ENCODE measurements at regions not wholly inside any gene's neighbourhood (a gene's known extent, or its start where the extent isn't known, plus 50 kb on each side); places are given as distances from the start of the nearest gene placed in this dataset.

- no peak for DNase-seq
Measured at GRCh38 chr10:4730998-4731397, 95.0 kb upstream of the AKR1E2 start.

GRCh38 chr10:4725917-4726606 lies 99.9 kb upstream of the AKR1E2 start:
- no peak for DNase-seq

GRCh38 chr10:4723860-4724259 lies 102.1 kb upstream of the AKR1E2 start:
- DNase-seq: no peak

GRCh38 chr10:4721999-4722753 lies 103.8 kb upstream of the AKR1E2 start:
- DNase-seq: no peak

- DNase-seq: no peak
Measured at GRCh38 chr10:4720463-4720862, 105.5 kb upstream of the AKR1E2 start.

GRCh38 chr10:4719671-4720070 lies 106.3 kb upstream of the AKR1E2 start:
- DNase-seq: no peak

- DNase-seq: no peak
Measured at GRCh38 chr10:4719036-4719435, 107.0 kb upstream of the AKR1E2 start.

- DNase-seq: no peak
Measured at GRCh38 chr10:4718544-4718943, 107.5 kb upstream of the AKR1E2 start.

- no peak for DNase-seq
Measured at GRCh38 chr10:4717670-4718069, 108.3 kb upstream of the AKR1E2 start.

GRCh38 chr10:4710858-4711257 lies 115.1 kb upstream of the AKR1E2 start:
- DNase-seq: no peak

GRCh38 chr10:4708123-4708759 lies 117.8 kb upstream of the AKR1E2 start:
- no peak for DNase-seq

GRCh38 chr10:4707221-4707620 lies 118.8 kb upstream of the AKR1E2 start:
- DNase-seq: no peak

- DNase-seq: peak; percentile 9 to 71
Measured at GRCh38 chr10:4704034-4704545, 121.9 kb upstream of the AKR1E2 start.

- no peak for DNase-seq
Measured at GRCh38 chr10:4701016-4701415, 125.0 kb upstream of the AKR1E2 start.

GRCh38 chr10:4699950-4700730 lies 125.9 kb upstream of the AKR1E2 start:
- DNase-seq: no peak

GRCh38 chr10:4698075-4698474 lies 127.9 kb upstream of the AKR1E2 start:
- peak in 1 of 2 experiments; percentile 37 for DNase-seq

- DNase-seq: no peak
Measured at GRCh38 chr10:4696186-4696585, 129.8 kb upstream of the AKR1E2 start.

- no peak for DNase-seq
Measured at GRCh38 chr10:4693967-4694366, 132.0 kb upstream of the AKR1E2 start.

GRCh38 chr10:4692206-4692605 lies 133.8 kb upstream of the AKR1E2 start:
- DNase-seq: no peak

- no peak for DNase-seq
Measured at GRCh38 chr10:4691776-4692175, 134.2 kb upstream of the AKR1E2 start.

GRCh38 chr10:4691301-4691700 lies 134.7 kb upstream of the AKR1E2 start:
- no peak for DNase-seq

- DNase-seq: no peak
Measured at GRCh38 chr10:4688601-4689000, 137.4 kb upstream of the AKR1E2 start.

GRCh38 chr10:4688168-4688567 lies 137.8 kb upstream of the AKR1E2 start:
- no peak for DNase-seq

Measured in NCI-H446 (cell line).